Middle frontal gyrus (tissue), 1 donor: ENCODE measurements at regions not wholly inside any gene's neighbourhood (a gene's known extent, or its start where the extent isn't known, plus 50 kb on each side); places are given as distances from the start of the nearest gene placed in this dataset.
"Not testable (repeated sequence)": the region's sequence is repeated elsewhere in the genome, so short reads cannot be mapped to it uniquely, and the experiment has no call there.

Experiments used
- DNase-seq: peaks from one replicate; pipeline ENCODE4 v3.0.0-alpha.2; 2015; ENCODE audit warnings: low spot score; ENCODE audit errors: extremely low spot score

- DNase-seq = no peak
Observed at GRCh38 chr2:142718576-142719155, 158.8 kb upstream of the KYNU start.

GRCh38 chr2:142716463-142717242 lies 160.8 kb upstream of the KYNU start:
- DNase-seq = no peak

- no peak for DNase-seq
Observed at GRCh38 chr2:142714600-142714999, 162.9 kb upstream of the KYNU start.

GRCh38 chr2:142710336-142710735 lies 167.1 kb upstream of the KYNU start:
- no peak for DNase-seq

GRCh38 chr2:142707318-142707717 lies 170.1 kb upstream of the KYNU start:
- no peak for DNase-seq

- not testable (repeated sequence) for DNase-seq
Observed at GRCh38 chr2:142702397-142702796, 175.1 kb upstream of the KYNU start.

GRCh38 chr2:142695350-142696257 lies 181.9 kb upstream of the KYNU start:
- not testable (repeated sequence) for DNase-seq

- DNase-seq = no peak
Observed at GRCh38 chr2:142694282-142694681, 183.2 kb upstream of the KYNU start.

- no peak for DNase-seq
Observed at GRCh38 chr2:142693171-142693950, 184.1 kb upstream of the KYNU start.

- DNase-seq = no peak
Observed at GRCh38 chr2:142688856-142689605, 188.4 kb upstream of the KYNU start.

GRCh38 chr2:142687509-142687908 lies 190.0 kb upstream of the KYNU start:
- DNase-seq = no peak

GRCh38 chr2:142687075-142687474 lies 190.4 kb upstream of the KYNU start:
- no peak for DNase-seq

GRCh38 chr2:142684667-142685066 lies 192.8 kb upstream of the KYNU start:
- DNase-seq = no peak

GRCh38 chr2:142682528-142682927 lies 194.9 kb upstream of the KYNU start:
- DNase-seq = no peak

GRCh38 chr2:142681952-142682351 lies 195.5 kb upstream of the KYNU start:
- DNase-seq = no peak

GRCh38 chr2:142678164-142678563 lies 199.3 kb upstream of the KYNU start:
- no peak for DNase-seq

GRCh38 chr2:142675398-142675797 lies 202.1 kb upstream of the KYNU start:
- DNase-seq = no peak

- no peak for DNase-seq
Observed at GRCh38 chr2:142673836-142674235, 203.6 kb upstream of the KYNU start.

GRCh38 chr2:142672698-142673097 lies 204.8 kb upstream of the KYNU start:
- DNase-seq = no peak

GRCh38 chr2:142670362-142670761 lies 207.1 kb upstream of the KYNU start:
- DNase-seq = no peak

- DNase-seq = no peak
Observed at GRCh38 chr2:142668420-142668819, 209.0 kb upstream of the KYNU start.
